ENCODE measurements at regions not wholly inside any gene's neighbourhood (a gene's known extent, or its start where the extent isn't known, plus 50 kb on each side); places are given as distances from the start of the nearest gene placed in this dataset.
"Not testable (repeated sequence)": the region's sequence is repeated elsewhere in the genome, so short reads cannot be mapped to it uniquely, and the experiment has no call there.

GRCh38 chr4:171534391-171534790 lies 278.8 kb upstream of the GALNTL6 start:
- Mint-ChIP-seq H3K27me3 (ENCODE audit: low read depth) (no peaks in the 10 kb centered on the region), H3K4me1 (ENCODE audit: low read depth) (no peaks in the 10 kb centered on the region), H3K36me3 (ENCODE audit: insufficient read depth) (no peaks in the 10 kb centered on the region), H3K9me3 (no peaks in the 10 kb centered on the region), H3K4me3 (no peak overlapping the region)
- no peak for ATAC-seq
- no peak for DNase-seq

- no peaks in the 10 kb centered on the region for H3K27me3 Mint-ChIP-seq (ENCODE audit: low read depth)
- DNase-seq: no peak
- H3K36me3 Mint-ChIP-seq (ENCODE audit: insufficient read depth): no peaks in the 10 kb centered on the region
- no peak overlapping the region for H3K4me3 Mint-ChIP-seq
- no peak for ATAC-seq
- H3K4me1 Mint-ChIP-seq (ENCODE audit: low read depth): no peaks in the 10 kb centered on the region
- no peaks in the 10 kb centered on the region for H3K9me3 Mint-ChIP-seq
Observed at GRCh38 chr4:171532968-171533367, 280.2 kb upstream of the GALNTL6 start.

- Mint-ChIP-seq H3K27me3 (ENCODE audit: low read depth) (no peaks in the 10 kb centered on the region), H3K4me1 (ENCODE audit: low read depth) (no peaks in the 10 kb centered on the region), H3K9me3 (no peaks in the 10 kb centered on the region), H3K36me3 (ENCODE audit: insufficient read depth) (no peaks in the 10 kb centered on the region), H3K4me3 (no peak overlapping the region)
- ATAC-seq (no peak), DNase-seq (no peak)
Observed at GRCh38 chr4:171524903-171525302, 288.3 kb upstream of the GALNTL6 start.

- H3K36me3 Mint-ChIP-seq (ENCODE audit: insufficient read depth): no peaks in the 10 kb centered on the region
- DNase-seq: no peak
- no peaks in the 10 kb centered on the region for H3K27me3 Mint-ChIP-seq (ENCODE audit: low read depth)
- H3K4me3 Mint-ChIP-seq: no peak overlapping the region
- no peak for ATAC-seq
- no peaks in the 10 kb centered on the region for H3K4me1 Mint-ChIP-seq (ENCODE audit: low read depth)
- H3K9me3 Mint-ChIP-seq: no peaks in the 10 kb centered on the region
Observed at GRCh38 chr4:171521726-171522125, 291.5 kb upstream of the GALNTL6 start.

DNA sequence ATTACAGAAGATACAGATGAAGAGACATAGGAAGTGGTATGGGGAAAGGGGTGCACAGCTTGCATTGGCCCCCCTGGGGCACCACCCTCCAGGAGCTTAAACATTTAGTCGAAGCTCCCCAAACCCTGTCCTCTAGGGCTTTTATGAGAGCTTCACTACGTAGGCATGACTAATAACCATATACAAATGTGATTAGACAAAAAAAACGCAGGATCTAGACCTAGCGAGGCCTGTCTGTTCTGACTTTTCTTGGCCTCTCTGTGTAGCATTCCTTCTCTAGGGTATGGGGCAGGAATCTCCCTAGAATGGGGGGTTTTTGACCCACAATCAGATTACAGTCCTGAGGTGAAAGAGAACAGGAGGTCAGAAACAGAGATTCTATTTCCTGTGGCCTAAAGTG lies 293.7 kb upstream of the GALNTL6 start:
- no peak for DNase-seq
- no peak for ATAC-seq
- Mint-ChIP-seq H3K4me1 (ENCODE audit: low read depth) (no peaks in the 10 kb centered on the region), H3K36me3 (ENCODE audit: insufficient read depth) (no peaks in the 10 kb centered on the region), H3K27me3 (ENCODE audit: low read depth) (no peaks in the 10 kb centered on the region), H3K9me3 (no peaks in the 10 kb centered on the region), H3K4me3 (no peak overlapping the region)

DNA sequence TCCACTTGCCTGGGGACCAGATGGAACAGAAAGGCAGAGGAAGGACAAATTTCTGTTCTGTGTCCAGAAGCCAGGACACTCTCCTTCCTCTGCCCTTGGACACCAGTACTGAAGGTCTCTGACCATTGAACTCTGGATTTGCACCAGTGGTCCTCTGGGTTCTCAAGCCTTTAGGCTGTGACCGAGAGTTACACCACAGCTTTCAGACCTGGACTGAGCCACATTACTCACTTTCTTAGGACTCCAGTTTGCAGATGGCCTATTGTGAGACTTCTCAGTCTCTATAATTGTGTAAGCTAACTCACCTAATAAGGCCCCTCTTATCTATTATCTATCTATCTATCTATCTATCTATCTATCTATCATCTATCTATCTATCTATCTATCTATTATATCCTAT lies 295.3 kb upstream of the GALNTL6 start:
- Mint-ChIP-seq H3K36me3 (ENCODE audit: insufficient read depth) (no peaks in the 10 kb centered on the region), H3K27me3 (ENCODE audit: low read depth) (no peaks in the 10 kb centered on the region), H3K9me3 (no peaks in the 10 kb centered on the region), H3K4me3 (no peak overlapping the region), H3K4me1 (ENCODE audit: low read depth) (no peaks in the 10 kb centered on the region)
- DNase-seq: no peak
- ATAC-seq: no peak

GRCh38 chr4:171516694-171517093 lies 296.5 kb upstream of the GALNTL6 start:
- no peak overlapping the region for H3K4me3 Mint-ChIP-seq
- no peaks in the 10 kb centered on the region for H3K4me1 Mint-ChIP-seq (ENCODE audit: low read depth)
- peaks cover 5% of the 10 kb centered on the region for H3K9me3 Mint-ChIP-seq
- H3K27me3 Mint-ChIP-seq (ENCODE audit: low read depth): no peaks in the 10 kb centered on the region
- H3K36me3 Mint-ChIP-seq (ENCODE audit: insufficient read depth): no peaks in the 10 kb centered on the region
- ATAC-seq (no peak), DNase-seq (no peak)

GRCh38 chr4:171484681-171485080 lies 328.5 kb upstream of the GALNTL6 start:
- Mint-ChIP-seq H3K27me3 (ENCODE audit: low read depth) (no peaks in the 10 kb centered on the region), H3K4me1 (ENCODE audit: low read depth) (no peaks in the 10 kb centered on the region), H3K4me3 (no peak overlapping the region), H3K36me3 (ENCODE audit: insufficient read depth) (no peaks in the 10 kb centered on the region), H3K9me3 (peaks cover 11% of the 10 kb centered on the region)
- ATAC-seq (no peak), DNase-seq (no peak)

DNA sequence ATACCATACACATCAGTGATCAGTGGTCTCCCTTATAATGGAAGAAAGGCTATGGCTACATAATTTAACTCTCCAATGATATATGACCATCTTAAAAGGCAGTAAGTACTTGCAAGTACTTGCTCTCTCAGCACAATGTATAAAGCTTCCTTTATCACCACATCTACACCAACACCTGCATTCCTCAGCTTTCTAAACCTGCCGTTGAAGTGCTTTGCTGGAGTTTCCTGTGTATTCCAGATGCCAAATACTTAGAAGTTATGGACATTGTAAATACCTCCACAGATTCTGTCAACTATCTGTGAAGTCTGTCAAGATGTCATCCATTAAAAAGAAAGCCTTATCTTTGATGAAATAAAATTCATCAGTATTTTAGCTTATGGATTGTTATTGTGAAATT lies 335.0 kb upstream of the GALNTL6 start:
- ATAC-seq: no peak

GRCh38 chr4:171475111-171475510 lies 338.1 kb upstream of the GALNTL6 start:
- H3K4me3 Mint-ChIP-seq; ATAC-seq; H3K27me3 Mint-ChIP-seq (ENCODE audit: low read depth); H3K36me3 Mint-ChIP-seq (ENCODE audit: insufficient read depth); H3K4me1 Mint-ChIP-seq (ENCODE audit: low read depth); DNase-seq: not testable (repeated sequence)
- peaks cover 19% of the 10 kb centered on the region for H3K9me3 Mint-ChIP-seq

More for the DNA sequence above, 335.0 kb upstream of the GALNTL6 start:
- DNase-seq: no peak
- peaks cover 17% of the 10 kb centered on the region for H3K9me3 Mint-ChIP-seq
- H3K36me3 Mint-ChIP-seq (ENCODE audit: insufficient read depth): no peaks in the 10 kb centered on the region
- H3K27me3 Mint-ChIP-seq (ENCODE audit: low read depth): no peaks in the 10 kb centered on the region
- no peak overlapping the region for H3K4me3 Mint-ChIP-seq
- H3K4me1 Mint-ChIP-seq (ENCODE audit: low read depth): no peaks in the 10 kb centered on the region

DNA sequence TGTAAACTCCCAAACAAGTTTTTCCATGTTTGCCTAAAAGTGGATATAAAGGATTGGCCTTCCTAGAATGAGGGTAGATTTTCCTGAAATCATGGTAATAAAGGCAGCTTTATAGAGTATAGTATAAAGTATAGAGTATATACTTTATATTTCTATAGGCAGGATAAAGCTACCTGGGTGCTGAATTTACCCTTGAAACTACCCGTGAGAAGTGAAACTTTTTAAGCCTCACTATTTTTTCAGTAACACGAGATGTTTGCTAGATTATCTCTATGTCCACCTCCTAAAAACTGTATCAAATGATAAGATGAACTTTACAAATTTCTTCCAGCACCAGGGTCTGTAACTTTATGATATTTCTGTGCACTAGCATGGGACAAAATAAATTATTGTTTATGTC lies 340.0 kb upstream of the GALNTL6 start:
- no peaks in the 10 kb centered on the region for H3K27me3 Mint-ChIP-seq (ENCODE audit: low read depth)
- ATAC-seq (no peak), DNase-seq (no peak)

DNA sequence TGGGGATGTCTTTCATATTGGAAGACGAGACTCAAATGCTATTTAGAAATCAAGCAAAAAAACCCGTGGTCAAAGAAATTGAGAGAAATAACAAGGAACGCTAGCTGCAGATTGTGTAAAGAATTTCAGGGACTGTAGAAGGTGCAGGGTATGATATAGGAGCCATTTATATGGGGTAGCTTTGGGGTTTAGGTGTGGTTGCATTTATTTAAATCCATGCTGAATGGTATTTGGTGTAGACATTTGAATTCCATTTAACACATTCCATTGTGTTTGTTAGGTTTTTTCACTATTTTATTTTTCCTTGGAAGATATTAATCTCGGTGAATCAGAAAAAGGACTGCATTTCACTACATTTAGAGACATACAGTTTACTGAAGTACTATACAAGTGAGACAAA lies 341.0 kb upstream of the GALNTL6 start:
- ATAC-seq (no peak), DNase-seq (no peak)
- no peaks in the 10 kb centered on the region for H3K27me3 Mint-ChIP-seq (ENCODE audit: low read depth)
- H3K36me3 Mint-ChIP-seq (ENCODE audit: insufficient read depth): no peaks in the 10 kb centered on the region
- H3K4me3 Mint-ChIP-seq: no peak overlapping the region
- H3K9me3 Mint-ChIP-seq: peaks cover 19% of the 10 kb centered on the region
- H3K4me1 Mint-ChIP-seq (ENCODE audit: low read depth): no peaks in the 10 kb centered on the region

More for the DNA sequence above, 340.0 kb upstream of the GALNTL6 start:
- Mint-ChIP-seq H3K9me3 (peaks cover 19% of the 10 kb centered on the region), H3K4me1 (ENCODE audit: low read depth) (no peaks in the 10 kb centered on the region), H3K36me3 (ENCODE audit: insufficient read depth) (no peaks in the 10 kb centered on the region), H3K4me3 (no peak overlapping the region)

DNA sequence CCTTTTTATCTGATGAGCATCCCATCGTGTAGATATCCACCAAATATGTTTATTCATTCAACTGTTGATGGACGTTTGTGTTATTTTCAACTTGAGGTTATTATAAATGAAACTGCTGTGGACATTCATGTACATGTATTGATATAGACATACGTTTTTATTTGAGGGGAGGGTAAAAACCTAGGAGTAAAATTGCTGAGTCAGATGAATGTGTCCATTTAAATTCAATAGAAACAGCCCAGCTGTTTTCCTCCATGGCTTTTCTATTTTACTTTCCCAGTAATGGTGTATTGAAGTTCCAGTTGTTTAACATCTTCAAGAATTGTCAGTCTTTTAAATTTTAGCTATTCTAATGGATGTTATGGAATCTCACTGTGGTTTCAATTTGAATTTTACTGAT lies 348.7 kb upstream of the GALNTL6 start:
- ATAC-seq (no peak), DNase-seq (no peak)
- H3K27me3 Mint-ChIP-seq (ENCODE audit: low read depth): no peaks in the 10 kb centered on the region
- H3K36me3 Mint-ChIP-seq (ENCODE audit: insufficient read depth): no peaks in the 10 kb centered on the region
- H3K9me3 Mint-ChIP-seq: peaks cover 3% of the 10 kb centered on the region
- no peak overlapping the region for H3K4me3 Mint-ChIP-seq
- H3K4me1 Mint-ChIP-seq (ENCODE audit: low read depth): no peaks in the 10 kb centered on the region

DNA sequence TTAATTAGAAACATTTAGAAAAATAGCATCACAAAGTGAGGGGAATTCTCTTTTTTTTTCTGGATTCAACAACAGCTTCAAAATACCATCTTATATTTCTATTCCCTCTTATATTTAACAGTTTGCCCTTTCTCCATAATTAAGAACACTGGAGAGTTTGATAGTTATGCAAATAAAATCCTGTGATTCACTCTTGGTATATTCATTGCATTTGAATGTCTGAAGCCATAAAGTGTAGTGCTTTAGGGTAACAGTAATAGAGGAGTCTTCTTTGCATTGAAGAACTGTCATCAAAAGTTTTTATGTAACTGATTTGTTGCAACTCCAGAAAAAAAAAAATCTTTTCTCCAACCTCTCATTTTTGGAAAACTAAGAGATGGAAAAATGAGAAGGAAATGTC lies 352.0 kb upstream of the GALNTL6 start:
- DNase-seq (no peak), ATAC-seq (no peak)
- H3K36me3 Mint-ChIP-seq (ENCODE audit: insufficient read depth): no peaks in the 10 kb centered on the region
- H3K9me3 Mint-ChIP-seq: peaks cover 7% of the 10 kb centered on the region
- no peak overlapping the region for H3K4me3 Mint-ChIP-seq
- no peaks in the 10 kb centered on the region for H3K4me1 Mint-ChIP-seq (ENCODE audit: low read depth)
- no peaks in the 10 kb centered on the region for H3K27me3 Mint-ChIP-seq (ENCODE audit: low read depth)

GRCh38 chr4:171448919-171449481 lies 364.2 kb upstream of the GALNTL6 start:
- H3K36me3 Mint-ChIP-seq (ENCODE audit: insufficient read depth): no peaks in the 10 kb centered on the region
- DNase-seq: no peak
- H3K4me3 Mint-ChIP-seq: no peak overlapping the region
- no peaks in the 10 kb centered on the region for H3K4me1 Mint-ChIP-seq (ENCODE audit: low read depth)
- no peaks in the 10 kb centered on the region for H3K9me3 Mint-ChIP-seq
- no peak for ATAC-seq
- no peaks in the 10 kb centered on the region for H3K27me3 Mint-ChIP-seq (ENCODE audit: low read depth)

DNA sequence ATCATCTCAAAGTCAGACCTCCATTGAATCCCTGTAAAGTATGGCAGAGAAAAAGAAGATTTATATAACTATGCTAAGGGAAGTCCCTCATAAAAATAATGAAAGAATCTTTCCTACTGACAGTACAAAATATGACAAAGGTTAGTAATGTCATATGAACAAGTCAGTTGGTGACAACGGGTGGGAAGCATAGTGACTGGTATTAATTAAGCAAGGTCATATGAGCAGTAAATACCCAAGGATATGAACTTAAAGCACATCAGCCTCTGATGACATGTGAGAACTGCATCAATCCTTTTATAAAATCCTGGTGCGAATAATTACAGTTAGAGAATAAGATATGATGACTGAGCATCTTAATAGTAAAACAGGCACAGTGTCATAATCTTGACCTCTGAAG lies 364.8 kb upstream of the GALNTL6 start:
- no peaks in the 10 kb centered on the region for H3K36me3 Mint-ChIP-seq (ENCODE audit: insufficient read depth)
- no peak for ATAC-seq
- H3K4me1 Mint-ChIP-seq (ENCODE audit: low read depth): no peaks in the 10 kb centered on the region
- H3K27me3 Mint-ChIP-seq (ENCODE audit: low read depth): no peaks in the 10 kb centered on the region
- H3K9me3 Mint-ChIP-seq: no peaks in the 10 kb centered on the region
- DNase-seq: no peak
- no peak overlapping the region for H3K4me3 Mint-ChIP-seq
